ENCODE measurements at regions not wholly inside any gene's neighbourhood (a gene's known extent, or its start where the extent isn't known, plus 50 kb on each side); places are given as distances from the start of the nearest gene placed in this dataset.

DNA sequence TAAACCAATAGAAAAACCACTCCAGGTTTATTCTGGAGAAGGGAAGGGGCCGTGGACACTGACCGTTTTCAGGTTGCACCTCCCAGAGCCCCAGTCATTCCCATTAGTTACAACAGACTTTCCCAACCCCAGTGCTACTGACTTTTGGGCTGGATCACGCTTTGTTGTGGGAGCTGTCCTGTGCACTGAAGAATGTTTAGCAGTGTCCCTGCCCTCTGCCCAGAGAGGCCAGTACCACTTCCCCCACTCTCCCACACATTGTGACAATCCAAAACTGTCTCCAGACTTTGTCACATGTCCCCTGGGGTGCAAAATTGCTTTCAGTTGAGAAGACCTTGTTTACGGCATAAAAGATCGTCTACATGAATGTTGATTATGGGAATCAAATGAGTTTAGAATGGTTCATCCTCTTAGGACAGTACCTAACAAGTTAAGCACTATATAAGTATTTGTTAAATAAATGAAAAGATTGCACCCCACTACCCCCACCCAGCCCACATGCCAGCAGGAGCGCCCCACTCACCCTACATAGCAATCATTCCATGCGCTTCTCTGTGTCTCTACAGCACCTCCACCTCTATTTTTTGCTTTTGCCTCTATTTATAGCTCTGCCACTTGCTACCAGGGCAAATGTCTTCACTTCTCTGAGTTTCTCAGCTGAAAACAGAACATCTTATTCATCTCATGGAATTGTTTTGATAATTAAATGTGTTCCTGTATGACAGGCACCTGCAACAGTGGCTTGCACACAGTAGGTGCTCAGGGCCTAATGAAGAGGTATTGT lies 104.9 kb downstream of the AXIN2 start:
- TF ChIP-seq POLR2A (IDR thresholded peaks at IDR 0.05) (no peak), POLR2AphosphoS5 (IDR thresholded peaks at IDR 0.05) (no peak)
- TF ChIP-seq, protein P1, sequence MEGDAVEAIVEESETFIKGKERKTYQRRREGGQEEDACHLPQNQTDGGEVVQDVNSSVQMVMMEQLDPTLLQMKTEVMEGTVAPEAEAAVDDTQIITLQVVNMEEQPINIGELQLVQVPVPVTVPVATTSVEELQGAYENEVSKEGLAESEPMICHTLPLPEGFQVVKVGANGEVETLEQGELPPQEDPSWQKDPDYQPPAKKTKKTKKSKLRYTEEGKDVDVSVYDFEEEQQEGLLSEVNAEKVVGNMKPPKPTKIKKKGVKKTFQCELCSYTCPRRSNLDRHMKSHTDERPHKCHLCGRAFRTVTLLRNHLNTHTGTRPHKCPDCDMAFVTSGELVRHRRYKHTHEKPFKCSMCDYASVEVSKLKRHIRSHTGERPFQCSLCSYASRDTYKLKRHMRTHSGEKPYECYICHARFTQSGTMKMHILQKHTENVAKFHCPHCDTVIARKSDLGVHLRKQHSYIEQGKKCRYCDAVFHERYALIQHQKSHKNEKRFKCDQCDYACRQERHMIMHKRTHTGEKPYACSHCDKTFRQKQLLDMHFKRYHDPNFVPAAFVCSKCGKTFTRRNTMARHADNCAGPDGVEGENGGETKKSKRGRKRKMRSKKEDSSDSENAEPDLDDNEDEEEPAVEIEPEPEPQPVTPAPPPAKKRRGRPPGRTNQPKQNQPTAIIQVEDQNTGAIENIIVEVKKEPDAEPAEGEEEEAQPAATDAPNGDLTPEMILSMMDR (IDR thresholded peaks at IDR 0.05): no peak

Measured in breast epithelium (tissue), 3 donors.